H9 (cell line): ENCODE measurements at regions not wholly inside any gene's neighbourhood (a gene's known extent, or its start where the extent isn't known, plus 50 kb on each side); places are given as distances from the start of the nearest gene placed in this dataset.

Experiments
- DNase-seq: peaks from one replicate; pipeline ENCODE4 v3.0.0-alpha.2; 2017
- H2AFZ ChIP-seq: one replicate; pipeline ENCODE4 v1.6.1; 2013; ENCODE audit warnings: mild to moderate bottlenecking, low read length, control low read depth, moderate library complexity
- H2AK5ac ChIP-seq: 2 replicates; pipeline ENCODE4 v1.6.1; 2013; ENCODE audit warnings: low read length, control low read depth, mixed read lengths; ENCODE audit not compliant: insufficient read length
- H2BK120ac ChIP-seq: one replicate; pipeline ENCODE4 v1.6.1; 2013; ENCODE audit warnings: low read depth, mild to moderate bottlenecking, low read length, control low read depth, inconsistent platforms; ENCODE audit not compliant: poor library complexity, severe bottlenecking
- H2BK12ac ChIP-seq: 2 replicates; pipeline ENCODE4 v1.6.1; 2013; ENCODE audit warnings: low read length, control low read depth, mixed read lengths, low read depth; ENCODE audit not compliant: insufficient read length
- H2BK15ac ChIP-seq: 2 replicates; pipeline ENCODE4 v1.6.1; 2013; ENCODE audit warnings: low read depth, low read length, control low read depth
- H2BK20ac ChIP-seq: one replicate; pipeline ENCODE4 v1.6.1; 2013; ENCODE audit warnings: low read depth, mild to moderate bottlenecking, low read length, control low read depth, inconsistent platforms; ENCODE audit not compliant: poor library complexity, severe bottlenecking
- H2BK5ac ChIP-seq: 2 replicates; pipeline ENCODE4 v1.6.1; 2013; ENCODE audit warnings: low read length, control low read depth, mixed read lengths; ENCODE audit not compliant: insufficient read length
- H3K14ac ChIP-seq: 2 replicates; pipeline ENCODE4 v1.6.1; 2013; ENCODE audit warnings: low read length, control low read depth; ENCODE audit not compliant: insufficient read depth
- H3K18ac ChIP-seq: 2 replicates; pipeline ENCODE4 v1.6.1; 2013; ENCODE audit warnings: low read depth, mild to moderate bottlenecking, mixed read lengths, low read length, control low read depth; ENCODE audit not compliant: insufficient read length
- H3K23ac ChIP-seq: 2 replicates; pipeline ENCODE4 v1.6.1; 2013; ENCODE audit warnings: low read length, control low read depth, mixed read lengths, low read depth; ENCODE audit not compliant: insufficient read length
- H3K23me2 ChIP-seq: 2 replicates; pipeline ENCODE4 v1.6.1; 2013; ENCODE audit warnings: low read depth, mild to moderate bottlenecking, mixed read lengths, low read length, control low read depth; ENCODE audit not compliant: insufficient read length, poor library complexity, severe bottlenecking
- H3K27ac ChIP-seq: 2 replicates; pipeline ENCODE4 v1.5.1; 2013; ENCODE audit warnings: low read length, control low read depth, mixed read lengths, low read depth; ENCODE audit not compliant: insufficient read length
- H3K27me3 ChIP-seq: 2 replicates; pipeline ENCODE4 v1.6.1; 2013; ENCODE audit warnings: low read length, control low read depth, inconsistent platforms; ENCODE audit not compliant: insufficient read depth
- H3K4ac ChIP-seq: 2 replicates; pipeline ENCODE4 v1.6.1; 2013; ENCODE audit warnings: low read depth, mild to moderate bottlenecking, control low read depth, inconsistent platforms, low read length, moderate library complexity
- H3K4me1 ChIP-seq: 2 replicates; pipeline ENCODE4 v1.6.1; 2013; ENCODE audit warnings: low read length, control low read depth, inconsistent platforms; ENCODE audit not compliant: insufficient read depth
- H3K4me2 ChIP-seq: 2 replicates; pipeline ENCODE4 v1.6.1; 2013; ENCODE audit warnings: low read length, control low read depth, mixed read lengths; ENCODE audit not compliant: insufficient read length, insufficient read depth
- H3K56ac ChIP-seq: 2 replicates; pipeline ENCODE4 v1.6.1; 2013; ENCODE audit warnings: low read depth, mild to moderate bottlenecking, mixed read lengths, low read length, control low read depth; ENCODE audit not compliant: insufficient read length
- H3K79me1 ChIP-seq: 2 replicates; pipeline ENCODE4 v1.6.1; 2013; ENCODE audit warnings: low read depth, mild to moderate bottlenecking, moderate library complexity, low read length, control low read depth, inconsistent platforms; ENCODE audit not compliant: insufficient read depth, poor library complexity, severe bottlenecking
- H3K79me2 ChIP-seq: 2 replicates; pipeline ENCODE4 v1.6.1; 2013; ENCODE audit warnings: low read length, control low read depth, inconsistent platforms; ENCODE audit not compliant: insufficient read depth
- H3K9ac ChIP-seq: 2 replicates; pipeline ENCODE4 v1.6.1; 2013; ENCODE audit warnings: low read length, control low read depth, mixed read lengths; ENCODE audit not compliant: insufficient read length; ENCODE audit errors: extremely low read depth
- H3K9me3 ChIP-seq: one replicate; pipeline ENCODE4 v1.6.1; 2013; ENCODE audit warnings: low read depth, low read length, inconsistent platforms; ENCODE audit not compliant: control insufficient read depth
- H3T11ph ChIP-seq: one replicate; pipeline ENCODE4 v1.6.1; 2013; ENCODE audit warnings: mild to moderate bottlenecking, low read length, control low read depth, inconsistent platforms
- H4K20me1 ChIP-seq: one replicate; pipeline ENCODE4 v1.6.1; 2013; ENCODE audit not compliant: control insufficient read depth, insufficient read length, insufficient read depth
- H4K5ac ChIP-seq: 2 replicates; pipeline ENCODE4 v1.6.1; 2013; ENCODE audit warnings: low read depth, mild to moderate bottlenecking, mixed read lengths, low read length, control low read depth; ENCODE audit not compliant: insufficient read length
- H4K8ac ChIP-seq: replicated peaks from 2 replicates; pipeline ENCODE4 v1.6.1; 2013; ENCODE audit warnings: low read length, control low read depth, mixed read lengths, low read depth; ENCODE audit not compliant: insufficient read length
- H4K91ac ChIP-seq: 2 replicates; pipeline ENCODE4 v1.6.1; 2013; ENCODE audit warnings: low read depth, mild to moderate bottlenecking, moderate library complexity, mixed read lengths, low read length, control low read depth; ENCODE audit not compliant: insufficient read length
- H3K27ac Mint-ChIP-seq, 3 experiments: 2 replicates in 2 of 3; 3 replicates in 1 of 3; pipeline ENCODE4 v1.8.0; 2020 to 2021; ENCODE audit warnings: mixed read lengths in 3 of 3, mild to moderate bottlenecking in 1 of 3, moderate library complexity in 1 of 3
- H3K27me3 Mint-ChIP-seq: 2 replicates; pipeline ENCODE4 v1.8.0; 2021; ENCODE audit warnings: low read depth, mild to moderate bottlenecking, moderate library complexity, mixed read lengths
- H3K36me3 Mint-ChIP-seq, 3 experiments: 2 replicates in 2 of 3; 3 replicates in 1 of 3; pipeline ENCODE4 v1.8.0; 2020 to 2021; ENCODE audit warnings: low read depth in 3 of 3, mixed read lengths in 3 of 3; ENCODE audit not compliant: insufficient read depth in 1 of 3
- H3K4me1 Mint-ChIP-seq, 2 experiments: 2 replicates each; pipeline ENCODE4 v1.8.0; 2020; ENCODE audit warnings: mixed read lengths in 2 of 2
- H3K4me3 Mint-ChIP-seq, 2 experiments: 2 replicates in 1 of 2; 3 replicates in 1 of 2; pipeline ENCODE4 v1.8.0; 2020 to 2021; ENCODE audit warnings: mild to moderate bottlenecking in 2 of 2, mixed read lengths in 2 of 2, moderate library complexity in 1 of 2
- H3K9me3 Mint-ChIP-seq, 2 experiments: 2 replicates in 1 of 2; 3 replicates in 1 of 2; pipeline ENCODE4 v1.8.0; 2020; ENCODE audit warnings: mild to moderate bottlenecking in 2 of 2, mixed read lengths in 2 of 2, moderate library complexity in 1 of 2
- CTCF ChIP-seq: fragments of 200-600 bp; sonication (generic); conservative IDR thresholded peaks from 3 replicates; pipeline ENCODE4 v1.8.0; 2021; ENCODE audit warnings: antibody characterized with exemption, mild to moderate bottlenecking
- WGBS: extraction: QIAGEN DNeasy Blood & Tissue Kit; methylation state at CpG from one replicate; pipeline ENCODE4 v1.1.7; 2013; ENCODE audit warnings: missing lambda C conversion rate, low lambda C conversion rate, mixed read lengths; ENCODE audit not compliant: insufficient read length; ENCODE audit errors: extremely low coverage; 5-methylcytosine and 5-hydroxymethylcytosine counted together

- H3K27me3 Mint-ChIP-seq: no peaks in the 10 kb centered on the region
- no peak overlapping the region for H3T11ph ChIP-seq
- WGBS: no CpG with 5 or more reads among the region's 3 CpGs
- H3K4me1 ChIP-seq: no peaks in the 10 kb centered on the region
- no peak overlapping the region for H3K4me3 Mint-ChIP-seq
- no peaks in the 10 kb centered on the region for H3K4me1 Mint-ChIP-seq
- H3K18ac ChIP-seq: no peak overlapping the region
- H4K91ac ChIP-seq: no peak overlapping the region
- no peak overlapping the region for H2BK12ac ChIP-seq
- H3K27me3 ChIP-seq: no peaks in the 10 kb centered on the region
- H3K9me3 ChIP-seq: no peaks in the 10 kb centered on the region
- no peak overlapping the region for H2BK5ac ChIP-seq
- TF ChIP-seq CTCF: no peak
- H2BK20ac ChIP-seq: no peak overlapping the region
- H4K5ac ChIP-seq: no peak overlapping the region
- no peak overlapping the region for H3K27ac ChIP-seq
- no peak overlapping the region for H3K27ac Mint-ChIP-seq
- no peak overlapping the region for H2AFZ ChIP-seq
- H2BK15ac ChIP-seq: no peak overlapping the region
- no peaks in the 10 kb centered on the region for H3K79me1 ChIP-seq
- H2AK5ac ChIP-seq: no peak overlapping the region
- H3K23me2 ChIP-seq: no peaks in the 10 kb centered on the region
- no peak overlapping the region for H4K8ac ChIP-seq
- DNase-seq: no peak
- H4K20me1 ChIP-seq: no peaks in the 10 kb centered on the region
- no peak overlapping the region for H3K23ac ChIP-seq
- no peak overlapping the region for H3K14ac ChIP-seq
- no peak overlapping the region for H3K4ac ChIP-seq
- H3K4me2 ChIP-seq: no peak overlapping the region
- no peak overlapping the region for H3K9ac ChIP-seq
- no peak overlapping the region for H2BK120ac ChIP-seq
- H3K36me3 Mint-ChIP-seq: peaks cover 0 to 4% (median under 1%) of the 10 kb centered on the region in 3 experiments; a peak in 2 of 7 replicates
- no peak overlapping the region for H3K56ac ChIP-seq
- no peaks in the 10 kb centered on the region for H3K79me2 ChIP-seq
- peaks cover 3 to 8% of the 10 kb centered on the region in 2 experiments; a peak in 4 of 5 replicates for H3K9me3 Mint-ChIP-seq
These were observed 269.4 kb downstream of the DNAJB9 start for GRCh38 chr7:108839076-108839475.
